HG03469 (cell line): ENCODE measurements at regions not wholly inside any gene's neighbourhood (a gene's known extent, or its start where the extent isn't known, plus 50 kb on each side); places are given as distances from the start of the nearest gene placed in this dataset.
"Not testable (repeated sequence)": the region's sequence is repeated elsewhere in the genome, so short reads cannot be mapped to it uniquely, and the experiment has no call there.

ENCODE experiments used
- ATAC-seq: cut with Tn5 transposase; IDR thresholded peaks from one replicate; pipeline ENCODE4 v1.9.1; 2021; ENCODE audit warnings: mild to moderate bottlenecking, moderate library complexity, moderate number of reproducible peaks; ENCODE audit not compliant: unreplicated experiment

- no peak for ATAC-seq
Measured at GRCh38 chr10:59033622-59034021, 142.8 kb upstream of the PHYHIPL start.

GRCh38 chr10:59036311-59037017, 140.0 kb upstream of the PHYHIPL start:
- ATAC-seq: peak; percentile 91

- peak; percentile 4 for ATAC-seq
Measured at GRCh38 chr10:59037018-59037389, 139.4 kb upstream of the PHYHIPL start.

GRCh38 chr10:59037506-59037905, 138.9 kb upstream of the PHYHIPL start:
- ATAC-seq: no peak

GRCh38 chr10:59043358-59043757, 133.1 kb upstream of the PHYHIPL start:
- not testable (repeated sequence) for ATAC-seq

GRCh38 chr10:59047180-59047579, 129.3 kb upstream of the PHYHIPL start:
- no peak for ATAC-seq

- ATAC-seq: peak; percentile 95
Measured at GRCh38 chr10:59047957-59048618, 128.4 kb upstream of the PHYHIPL start.

- ATAC-seq: not testable (repeated sequence)
Measured at GRCh38 chr10:59053502-59053901, 122.9 kb upstream of the PHYHIPL start.

- no peak for ATAC-seq
Measured at GRCh38 chr10:59055045-59055444, 121.4 kb upstream of the PHYHIPL start.

GRCh38 chr10:59057345-59057744, 119.1 kb upstream of the PHYHIPL start:
- ATAC-seq: no peak

GRCh38 chr10:59060852-59061251, 115.6 kb upstream of the PHYHIPL start:
- peak; percentile 78 for ATAC-seq

GRCh38 chr10:59063491-59063890, 113.0 kb upstream of the PHYHIPL start:
- no peak for ATAC-seq

GRCh38 chr10:59064080-59064692, 112.3 kb upstream of the PHYHIPL start:
- no peak for ATAC-seq

GRCh38 chr10:59064759-59065539, 111.5 kb upstream of the PHYHIPL start:
- ATAC-seq: no peak

- no peak for ATAC-seq
Measured at GRCh38 chr10:59068581-59069191, 107.8 kb upstream of the PHYHIPL start.

GRCh38 chr10:59072038-59072437, 104.4 kb upstream of the PHYHIPL start:
- no peak for ATAC-seq

GRCh38 chr10:59073456-59074053, 102.9 kb upstream of the PHYHIPL start:
- ATAC-seq: no peak

- no peak for ATAC-seq
Measured at GRCh38 chr10:59075576-59075975, 100.9 kb upstream of the PHYHIPL start.

GRCh38 chr10:59077855-59078254, 98.6 kb upstream of the PHYHIPL start:
- no peak for ATAC-seq

GRCh38 chr10:59078978-59079377, 97.5 kb upstream of the PHYHIPL start:
- ATAC-seq: no peak
